Endothelial cell of umbilical vein (primary cell): ENCODE measurements at regions not wholly inside any gene's neighbourhood (a gene's known extent, or its start where the extent isn't known, plus 50 kb on each side); places are given as distances from the start of the nearest gene placed in this dataset.

ENCODE experiments used
- BruUV-seq: library from RNA; stranded (reverse); fragments of 400-500 nt; replicated peaks from 2 replicates; lab custom pipeline; 2021; lab: Mats Ljungman, UMichigan
- CTCF ChIA-PET: fragments of 300-600, 350-600 bp; sonication (Branson Sonifier 250); formaldehyde crosslinking; loops from one replicate; lab custom pipeline; 2021; ENCODE audit warnings: antibody characterized with exemption, inconsistent platforms; lab: Charles Lee
- POLR2A ChIA-PET: fragments of 300-600, 350-600 bp; sonication (Branson Sonifier 250); formaldehyde crosslinking; loops from one replicate; lab custom pipeline; 2021; ENCODE audit warnings: antibody characterized with exemption, inconsistent platforms; lab: Charles Lee
- DNase-seq: peaks from one replicate; pipeline ENCODE4 v3.0.0-alpha.2; 2011; ENCODE audit warnings: low read depth, low spot score
- FAIRE-seq: peaks from 2 replicates; lab custom pipeline; 2011; peaks lifted over from hg19 to GRCh38; lab: Jason Lieb, UNC
- H2AFZ ChIP-seq: 2 replicates; pipeline ENCODE4 v1.6.0; 2012; ENCODE audit warnings: low read depth, low read length, control low read depth, inconsistent platforms
- H3K27ac ChIP-seq: 2 replicates; pipeline ENCODE4 v1.5.1; 2011; ENCODE audit warnings: low read depth, mild to moderate bottlenecking, control low read depth, low read length, moderate library complexity; ENCODE audit not compliant: insufficient read depth
- H3K27me3 ChIP-seq, 2 experiments: 2 replicates each; pipeline versions ENCODE4 v1.6.0 to v1.6.1; 2011; ENCODE audit warnings: low read length in 2 of 2, mixed read lengths in 1 of 2; ENCODE audit not compliant: control insufficient read depth in 2 of 2, insufficient read depth in 2 of 2
- H3K36me3 ChIP-seq, 2 experiments: 2 replicates in 1 of 2; 3 replicates in 1 of 2; pipeline ENCODE4 v1.5.1; 2011; ENCODE audit warnings: low read length in 2 of 2, mild to moderate bottlenecking in 1 of 2, moderate library complexity in 1 of 2; ENCODE audit not compliant: control insufficient read depth in 2 of 2, insufficient read depth in 2 of 2; ENCODE audit errors: extremely low read depth in 1 of 2
- H3K4me1 ChIP-seq: 3 replicates; pipeline ENCODE4 v1.5.1; 2011; ENCODE audit warnings: mild to moderate bottlenecking, low read length; ENCODE audit not compliant: control insufficient read depth, insufficient read depth; ENCODE audit errors: extremely low read depth
- H3K4me2 ChIP-seq: 2 replicates; pipeline ENCODE4 v1.6.1; 2011; ENCODE audit warnings: low read length, control low read depth, mixed read lengths; ENCODE audit not compliant: insufficient read depth
- H3K4me3 ChIP-seq, 3 experiments: fragments of 200-600 bp in 1 of 3; sonication (generic), shearing (Covaris generic) in 1 of 3; replicated peaks in 1 of 3; 2 replicates each; pipeline ENCODE4 v1.5.1; 2011 to 2016; ENCODE audit warnings: control low read depth in 3 of 3, low read length in 3 of 3, mild to moderate bottlenecking in 2 of 3, inconsistent platforms in 1 of 3, low read depth in 1 of 3, moderate library complexity in 1 of 3; ENCODE audit not compliant: insufficient read depth in 1 of 3
- H3K79me2 ChIP-seq: 2 replicates; pipeline ENCODE4 v1.6.0; 2012; ENCODE audit warnings: low read length, inconsistent platforms; ENCODE audit not compliant: control insufficient read depth, insufficient read depth
- H3K9ac ChIP-seq: replicated peaks from 2 replicates; pipeline ENCODE3; 2011; ENCODE audit warnings: low read length, control low read depth; ENCODE audit not compliant: insufficient read depth; ENCODE audit errors: extremely low read depth
- H3K9me1 ChIP-seq: replicated peaks from 3 replicates; pipeline ENCODE4 v1.6.0; 2011; ENCODE audit warnings: mild to moderate bottlenecking, low read length; ENCODE audit not compliant: control insufficient read depth, insufficient read depth; ENCODE audit errors: extremely low read depth
- H3K9me3 ChIP-seq: replicated peaks from 2 replicates; pipeline ENCODE4 v1.5.1; 2012; ENCODE audit warnings: low read length, inconsistent platforms; ENCODE audit not compliant: control insufficient read depth, insufficient read depth
- H4K20me1 ChIP-seq: replicated peaks from 2 replicates; pipeline ENCODE3; 2011; ENCODE audit warnings: mild to moderate bottlenecking, low read length; ENCODE audit not compliant: control insufficient read depth, insufficient read depth; ENCODE audit errors: extremely low read depth
- EZH2 ChIP-seq: IDR thresholded peaks from 2 replicates; pipeline ENCODE4 v1.6.1; 2012; ENCODE audit warnings: borderline replicate concordance, low read depth, mild to moderate bottlenecking, moderate library complexity, low read length, inconsistent platforms; ENCODE audit not compliant: severe bottlenecking
- FOS ChIP-seq: IDR thresholded peaks from 2 replicates; pipeline ENCODE4 v1.6.1; 2011; ENCODE audit warnings: mild to moderate bottlenecking, low read length, moderate library complexity, borderline replicate concordance; ENCODE audit not compliant: insufficient read depth
- GATA2 ChIP-seq: IDR thresholded peaks from 2 replicates; pipeline ENCODE4 v1.7.0; 2011; ENCODE audit warnings: low read depth, mild to moderate bottlenecking, moderate library complexity, mixed read lengths, low read length; ENCODE audit not compliant: insufficient read length, insufficient read depth
- JUN ChIP-seq: IDR thresholded peaks from 2 replicates; pipeline ENCODE4 v1.6.1; 2011; ENCODE audit warnings: borderline replicate concordance, low read depth; ENCODE audit not compliant: insufficient read length, insufficient read depth
- MYC ChIP-seq: IDR thresholded peaks from one replicate; pipeline ENCODE4 v1.6.1; 2011; ENCODE audit warnings: mild to moderate bottlenecking, low read depth, low read length
- POLR2A ChIP-seq: IDR thresholded peaks from 2 replicates; pipeline ENCODE4 v1.6.1; 2012; ENCODE audit warnings: low read depth, mild to moderate bottlenecking, control low read depth, low read length
- POLR2AphosphoS5 ChIP-seq: IDR thresholded peaks from 2 replicates; pipeline ENCODE4 v1.6.1; 2012; ENCODE audit warnings: low read depth, mild to moderate bottlenecking, control low read depth, low read length, moderate library complexity; ENCODE audit not compliant: insufficient read depth
- dilution Hi-C: fragments of 300-500 bp; cut with MboI; formaldehyde crosslinking; loops from one replicate; pipeline ENCODE4 v1.15.0; 2019; ENCODE audit warnings: low sequenced_read_pairs; ENCODE audit not compliant: extremely low pct_ligation_motif_present
- intact Hi-C: fragments of 100-400 bp; cut with micrococcal nuclease; formaldehyde crosslinking; loops from one replicate; pipeline ENCODE4 v1.10.0; 2022
- TF ChIP-seq, protein P1 (sequence below), 2 donors: IDR thresholded peaks; 1 replicate in 1 of 2; 2 replicates in 1 of 2; pipeline ENCODE4 v1.5.1; 2011; ENCODE audit warnings: low read length in 2 of 2, mild to moderate bottlenecking in 2 of 2, moderate library complexity in 2 of 2, control low read depth in 1 of 2, inconsistent platforms in 1 of 2, low read depth in 1 of 2; ENCODE audit not compliant: insufficient read depth in 1 of 2; ENCODE audit errors: extremely low read depth in 1 of 2
- TF ChIP-seq, protein P2 (sequence below): IDR thresholded peaks from 2 replicates; pipeline ENCODE4 v1.6.1; 2011; ENCODE audit not compliant: insufficient read depth, insufficient read length

DNA sequence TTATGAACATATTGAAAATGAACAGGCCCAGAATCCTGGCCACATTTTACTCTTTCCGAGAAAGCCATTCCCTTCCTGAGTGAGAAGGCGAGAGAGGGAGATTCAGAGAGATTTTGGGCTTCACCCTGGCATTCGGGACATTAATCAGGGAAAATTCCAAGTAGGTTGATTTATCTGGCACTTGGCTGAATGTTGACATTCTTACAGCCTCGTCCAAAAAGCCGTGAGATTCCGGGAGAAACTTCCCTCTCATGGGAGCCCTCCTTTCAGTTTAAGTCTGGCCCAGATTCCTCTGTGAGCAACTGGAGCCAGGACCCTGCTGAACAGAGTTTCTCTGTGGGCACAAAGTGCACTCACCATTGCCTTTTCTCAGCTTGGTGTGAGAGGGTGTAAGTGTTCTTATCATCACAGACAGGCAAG, 129.2 kb upstream of the PEG3 start:
- ChIA-PET CTCF (no interaction called here), POLR2A (no interaction called here)
- Histone ChIP-seq H3K9me1 (no peaks in the 10 kb centered on the region), H3K27me3 (no peaks in the 10 kb centered on the region), H3K27ac (no peak overlapping the region), H2AFZ (no peak overlapping the region), H3K4me3 (no peak overlapping the region), H3K4me1 (no peaks in the 10 kb centered on the region), H3K9me3 (peaks cover 7% of the 10 kb centered on the region), H3K79me2 (no peaks in the 10 kb centered on the region), H3K4me2 (no peak overlapping the region), H3K36me3 (no peaks in the 10 kb centered on the region), H3K9ac (no peak overlapping the region), H4K20me1 (no peaks in the 10 kb centered on the region)
- TF ChIP-seq FOS (no peak), JUN (no peak), GATA2 (no peak), EZH2 (no peak), MYC (no peak), POLR2AphosphoS5 (no peak), POLR2A (no peak)
- TF ChIP-seq, protein P1, sequence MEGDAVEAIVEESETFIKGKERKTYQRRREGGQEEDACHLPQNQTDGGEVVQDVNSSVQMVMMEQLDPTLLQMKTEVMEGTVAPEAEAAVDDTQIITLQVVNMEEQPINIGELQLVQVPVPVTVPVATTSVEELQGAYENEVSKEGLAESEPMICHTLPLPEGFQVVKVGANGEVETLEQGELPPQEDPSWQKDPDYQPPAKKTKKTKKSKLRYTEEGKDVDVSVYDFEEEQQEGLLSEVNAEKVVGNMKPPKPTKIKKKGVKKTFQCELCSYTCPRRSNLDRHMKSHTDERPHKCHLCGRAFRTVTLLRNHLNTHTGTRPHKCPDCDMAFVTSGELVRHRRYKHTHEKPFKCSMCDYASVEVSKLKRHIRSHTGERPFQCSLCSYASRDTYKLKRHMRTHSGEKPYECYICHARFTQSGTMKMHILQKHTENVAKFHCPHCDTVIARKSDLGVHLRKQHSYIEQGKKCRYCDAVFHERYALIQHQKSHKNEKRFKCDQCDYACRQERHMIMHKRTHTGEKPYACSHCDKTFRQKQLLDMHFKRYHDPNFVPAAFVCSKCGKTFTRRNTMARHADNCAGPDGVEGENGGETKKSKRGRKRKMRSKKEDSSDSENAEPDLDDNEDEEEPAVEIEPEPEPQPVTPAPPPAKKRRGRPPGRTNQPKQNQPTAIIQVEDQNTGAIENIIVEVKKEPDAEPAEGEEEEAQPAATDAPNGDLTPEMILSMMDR (IDR thresholded peaks at IDR 0.05; ENCODE audit: extremely low read depth in 1 of 2, insufficient read depth in 1 of 2, low read depth in 1 of 2, low read length in 2 of 2) = no peak
- TF ChIP-seq, protein P2, sequence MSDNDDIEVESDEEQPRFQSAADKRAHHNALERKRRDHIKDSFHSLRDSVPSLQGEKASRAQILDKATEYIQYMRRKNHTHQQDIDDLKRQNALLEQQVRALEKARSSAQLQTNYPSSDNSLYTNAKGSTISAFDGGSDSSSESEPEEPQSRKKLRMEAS = no peak
- no peak for FAIRE-seq
- dilution Hi-C loops = no loop called here
- intact Hi-C loops = no loop called here
- no peak for DNase-seq
- BruUV-seq = no TSS peak
